GM23248 (cell line): ENCODE measurements at regions not wholly inside any gene's neighbourhood (a gene's known extent, or its start where the extent isn't known, plus 50 kb on each side); places are given as distances from the start of the nearest gene placed in this dataset.

ENCODE experiments used
- EZH2 ChIP-seq: fragments of 200-600 bp; sonication (generic); IDR thresholded peaks from 2 replicates; pipeline ENCODE4 v1.6.1; 2018; ENCODE audit warnings: antibody characterized with exemption, mild to moderate bottlenecking; ENCODE audit not compliant: insufficient read depth, poor library complexity, severe bottlenecking
- EZH2phosphoT487 ChIP-seq: fragments of 200-600 bp; sonication (generic); IDR thresholded peaks from 2 replicates; pipeline ENCODE4 v1.6.1; 2018; ENCODE audit warnings: antibody characterized with exemption, moderate library complexity, mild to moderate bottlenecking, low read depth; ENCODE audit not compliant: insufficient read depth

DNA sequence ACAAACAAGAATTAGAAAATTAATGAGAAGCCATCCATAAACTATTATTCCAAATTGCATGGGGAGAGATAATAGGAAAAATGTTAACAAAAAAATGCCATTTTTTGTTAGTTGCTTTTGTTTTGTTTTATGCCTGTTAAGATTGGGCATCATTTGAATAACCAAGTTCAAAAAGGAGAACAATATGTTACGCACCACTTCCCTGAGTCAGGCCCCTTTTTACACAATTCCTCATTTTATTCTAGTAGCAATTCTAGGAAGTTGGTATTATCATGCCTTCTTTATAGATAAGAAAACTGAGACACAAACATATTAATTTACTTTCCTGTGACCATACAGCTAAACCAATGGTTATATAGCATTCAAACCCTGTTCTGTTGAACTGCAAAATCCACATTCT lies 736.9 kb upstream of the CCDC54 start:
- TF ChIP-seq EZH2phosphoT487 (no peak), EZH2 (no peak)
